Panc1 (cell line): ENCODE measurements at regions not wholly inside any gene's neighbourhood (a gene's known extent, or its start where the extent isn't known, plus 50 kb on each side); places are given as distances from the start of the nearest gene placed in this dataset.

ENCODE experiments used
- CTCF ChIP-seq: fragments of 450-650 bp; IDR thresholded peaks from 2 replicates; pipeline ENCODE4 v1.5.1; 2017; ENCODE audit warnings: mild to moderate bottlenecking
- POLR2AphosphoS5 ChIP-seq: IDR thresholded peaks from 2 replicates; pipeline ENCODE4 v1.6.1; 2012; ENCODE audit warnings: mild to moderate bottlenecking, low read depth, low read length, moderate library complexity
- SIN3A ChIP-seq: IDR thresholded peaks from 2 replicates; pipeline ENCODE4 v1.6.1; 2012; ENCODE audit warnings: low read depth, mild to moderate bottlenecking, low read length, moderate library complexity, borderline replicate concordance; ENCODE audit not compliant: insufficient read depth

DNA sequence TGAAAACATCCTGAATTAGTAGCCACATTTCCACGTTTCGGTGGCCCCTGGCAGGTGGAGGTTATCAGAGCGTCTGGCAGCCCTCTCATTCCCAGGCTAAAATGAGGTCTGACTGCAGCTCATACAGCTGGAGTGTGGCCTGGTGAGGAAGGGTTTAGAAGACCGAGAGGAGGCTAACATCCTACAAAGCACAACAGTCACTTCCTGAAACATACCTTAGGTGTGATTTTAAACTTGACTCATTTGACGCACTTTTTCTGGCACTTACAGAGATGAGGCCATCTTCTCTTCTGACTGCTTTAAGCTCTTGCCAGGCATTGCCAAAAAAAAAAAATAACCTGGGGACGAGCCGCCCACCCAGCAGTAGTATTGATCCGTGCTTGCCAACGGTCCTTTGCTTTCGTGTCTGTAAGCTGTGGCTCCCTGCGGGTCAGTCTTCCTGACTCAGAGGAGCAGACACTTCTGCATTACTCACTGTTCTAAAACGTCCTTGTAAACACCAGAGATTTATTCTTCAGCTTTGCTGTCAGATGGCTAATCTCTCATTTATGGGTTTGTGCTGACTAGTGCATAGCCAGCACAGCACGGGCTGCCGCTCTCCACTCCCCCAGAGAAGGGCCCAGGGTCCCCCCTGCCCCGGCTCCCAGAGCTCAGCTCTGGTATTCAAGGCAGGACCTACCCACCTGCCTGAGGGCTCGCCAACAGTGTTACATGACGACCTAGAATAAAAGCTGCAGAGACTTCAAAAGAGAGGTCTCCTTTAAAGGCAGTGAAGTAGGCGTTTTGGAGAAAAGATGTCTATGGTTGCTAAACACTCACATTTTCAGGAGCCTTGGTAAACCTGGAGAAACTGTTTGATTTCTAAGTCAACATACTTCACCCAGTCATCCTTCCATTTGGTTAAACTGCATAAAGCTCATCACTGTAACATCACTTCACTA, 78.5 kb upstream of the FRMD1 start:
- TF ChIP-seq CTCF = no peak
- peak; percentile 55; the same call in 1 of the 2 replicates for TF ChIP-seq POLR2AphosphoS5
- no peak for TF ChIP-seq SIN3A
